Ovary (tissue), 7 donors: ENCODE measurements at regions not wholly inside any gene's neighbourhood (a gene's known extent, or its start where the extent isn't known, plus 50 kb on each side); places are given as distances from the start of the nearest gene placed in this dataset.

Experiments
- DNase-seq, 5 donors: peaks; one replicate each; pipeline ENCODE4 v3.0.0-alpha.2; 2019 to 2020
- H3K27ac ChIP-seq, 2 donors: fragments of 200-600 bp; one replicate each; pipeline versions ENCODE4 v1.5.1 to v1.8.0; 2019 to 2022
- H3K27me3 ChIP-seq: fragments of 200-600 bp; one replicate; pipeline ENCODE4 v1.8.0; 2022
- H3K36me3 ChIP-seq: fragments of 200-600 bp; sonication (generic); one replicate; pipeline ENCODE4 v1.5.1; 2019
- H3K4me1 ChIP-seq: one replicate; pipeline ENCODE4 v1.8.1; 2013; ENCODE audit warnings: mild to moderate bottlenecking, moderate library complexity; ENCODE audit not compliant: insufficient read depth
- H3K4me3 ChIP-seq: fragments of 200-600 bp; sonication (generic); one replicate; pipeline ENCODE4 v1.5.1; 2017
- H3K9me3 ChIP-seq, 2 donors: fragments of 200-600 bp in 1 of 2; sonication (generic) in 1 of 2; one replicate each; pipeline versions ENCODE4 v1.5.1 to v1.8.1; 2013 to 2019; ENCODE audit warnings: mild to moderate bottlenecking in 1 of 2, moderate library complexity in 1 of 2
- EP300 ChIP-seq: sonication (generic); formaldehyde crosslinking; IDR thresholded peaks from one replicate; pipeline ENCODE4 v1.6.1; 2017; ENCODE audit warnings: antibody characterized with exemption
- POLR2A ChIP-seq: fragments of 450-650 bp; IDR thresholded peaks from one replicate; pipeline ENCODE4 v1.6.1; 2017; ENCODE audit warnings: antibody characterized with exemption, mild to moderate bottlenecking, moderate library complexity
- WGBS, 3 donors: extraction: QIAGEN DNeasy Blood & Tissue Kit in 1 of 3; methylation state at CpG; one replicate each; pipeline versions ENCODE4 v1.1.5 to v1.1.7; 2013 to 2017; 5-methylcytosine and 5-hydroxymethylcytosine counted together
- intact Hi-C, 4 donors: fragments of 100-400 bp; cut with DNase I; formaldehyde crosslinking; loops; one replicate each; pipeline versions ENCODE4 v1.11.0 to v1.15.1; 2022 to 2023
- TF ChIP-seq, protein P1 (sequence below), 3 donors: fragments of 450-650 bp in 2 of 3; fragments of 200-600 bp in 1 of 3; IDR thresholded peaks; one replicate each; pipeline versions ENCODE4 v1.5.1 to v1.8.0; 2016 to 2022; ENCODE audit warnings: antibody characterized with exemption in 3 of 3, mild to moderate bottlenecking in 1 of 3
- donor health status: DM: no; HTN: no; CAD: no; lungs with moderate emphysema.
- donor health status: DM: no; HTN: no; CAD: no.
- donor health status: Bipolar disorder and iron deficiency.
- donor health status: DM: no; HTN: no; CAD: no.
- donor health status: DM: yes; HTN: yes; CAD: no.

- H3K9me3 ChIP-seq, result no peaks in the 10 kb centered on the region
- 80 to 85% (median 83%) methylated on average over 7 of the region's 7 CpGs for WGBS, 3 donors
- no peaks in the 10 kb centered on the region for H3K4me1 ChIP-seq
- no peak overlapping the region for H3K27ac ChIP-seq
- intact Hi-C loops, result no loop called here
- no peaks in the 10 kb centered on the region for H3K36me3 ChIP-seq
- H3K4me3 ChIP-seq, result no peak overlapping the region
- DNase-seq, result no peak
- H3K27me3 ChIP-seq, result no peaks in the 10 kb centered on the region
- no peak for TF ChIP-seq EP300
- TF ChIP-seq POLR2A, result no peak
- TF ChIP-seq, protein P1, sequence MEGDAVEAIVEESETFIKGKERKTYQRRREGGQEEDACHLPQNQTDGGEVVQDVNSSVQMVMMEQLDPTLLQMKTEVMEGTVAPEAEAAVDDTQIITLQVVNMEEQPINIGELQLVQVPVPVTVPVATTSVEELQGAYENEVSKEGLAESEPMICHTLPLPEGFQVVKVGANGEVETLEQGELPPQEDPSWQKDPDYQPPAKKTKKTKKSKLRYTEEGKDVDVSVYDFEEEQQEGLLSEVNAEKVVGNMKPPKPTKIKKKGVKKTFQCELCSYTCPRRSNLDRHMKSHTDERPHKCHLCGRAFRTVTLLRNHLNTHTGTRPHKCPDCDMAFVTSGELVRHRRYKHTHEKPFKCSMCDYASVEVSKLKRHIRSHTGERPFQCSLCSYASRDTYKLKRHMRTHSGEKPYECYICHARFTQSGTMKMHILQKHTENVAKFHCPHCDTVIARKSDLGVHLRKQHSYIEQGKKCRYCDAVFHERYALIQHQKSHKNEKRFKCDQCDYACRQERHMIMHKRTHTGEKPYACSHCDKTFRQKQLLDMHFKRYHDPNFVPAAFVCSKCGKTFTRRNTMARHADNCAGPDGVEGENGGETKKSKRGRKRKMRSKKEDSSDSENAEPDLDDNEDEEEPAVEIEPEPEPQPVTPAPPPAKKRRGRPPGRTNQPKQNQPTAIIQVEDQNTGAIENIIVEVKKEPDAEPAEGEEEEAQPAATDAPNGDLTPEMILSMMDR (IDR thresholded peaks at IDR 0.05), result no peak
Measured at GRCh38 chr18:78586586-78586985, 393.0 kb upstream of the SALL3 start.

- 60 to 82% (median 69%) methylated on average over 11 of the region's 11 CpGs for WGBS, 3 donors
- no peaks in the 10 kb centered on the region for H3K27me3 ChIP-seq
- no peaks in the 10 kb centered on the region for H3K9me3 ChIP-seq
- no peak for DNase-seq
- H3K4me3 ChIP-seq, result no peak overlapping the region
- H3K4me1 ChIP-seq, result no peaks in the 10 kb centered on the region
- no peaks in the 10 kb centered on the region for H3K36me3 ChIP-seq
- no peak overlapping the region for H3K27ac ChIP-seq
- intact Hi-C loops, result no loop called here
- TF ChIP-seq, protein P1 (IDR thresholded peaks at IDR 0.05), result no peak
- no peak for TF ChIP-seq EP300
Measured at GRCh38 chr18:78587096-78587495, 392.5 kb upstream of the SALL3 start.

DNA sequence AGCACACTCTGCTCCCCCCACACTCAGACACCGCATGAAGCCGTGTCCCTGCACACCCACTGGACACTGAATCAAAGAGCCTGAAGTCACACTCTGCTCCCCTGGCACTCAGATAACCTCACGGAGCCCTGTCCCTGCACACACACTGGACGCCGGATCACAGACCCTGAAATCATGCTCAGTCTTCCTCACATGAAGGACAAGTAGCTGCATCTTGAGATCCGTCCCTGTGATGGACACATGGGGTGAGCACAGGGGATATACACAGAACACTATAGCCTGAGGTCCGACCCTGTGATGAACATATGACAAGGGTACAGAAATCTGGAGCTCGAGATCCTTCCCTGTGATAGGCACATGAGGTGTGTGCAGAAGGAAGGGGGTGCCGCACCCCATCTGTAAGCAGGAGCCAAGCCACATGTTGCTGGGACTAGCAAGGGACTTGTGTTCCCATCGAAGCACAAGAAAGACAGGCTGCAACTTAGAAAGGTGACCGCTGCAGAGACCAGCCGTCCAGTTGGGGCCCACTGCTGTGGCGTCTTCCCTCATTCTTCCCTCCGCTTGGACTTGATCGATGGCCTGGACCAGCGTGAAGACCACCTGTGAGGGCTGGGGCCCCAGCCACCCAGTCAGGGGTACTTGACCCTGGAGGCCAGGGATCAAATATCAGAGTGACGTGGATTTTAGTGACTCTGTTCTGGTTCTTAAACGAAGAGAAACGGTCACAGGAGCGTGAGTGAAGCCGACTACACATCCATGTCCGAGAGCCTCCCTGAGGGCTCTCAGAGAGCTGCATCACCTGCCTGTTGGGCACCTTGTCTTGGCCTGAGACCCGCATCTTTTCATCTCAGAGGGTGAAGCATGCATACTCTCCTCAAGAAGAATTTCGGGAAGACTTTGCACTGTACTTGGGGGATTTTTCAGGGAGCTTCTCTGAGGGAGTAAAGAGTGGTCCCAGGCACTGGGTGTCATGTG, 391.7 kb upstream of the SALL3 start:
- Histone ChIP-seq H3K4me3 (no peak overlapping the region), H3K9me3 (no peaks in the 10 kb centered on the region), H3K4me1 (no peaks in the 10 kb centered on the region), H3K27ac (no peak overlapping the region), H3K27me3 (no peaks in the 10 kb centered on the region), H3K36me3 (no peaks in the 10 kb centered on the region)
- no peak for TF ChIP-seq POLR2A
- TF ChIP-seq, protein P1 (IDR thresholded peaks at IDR 0.05), result no peak
- no peak for TF ChIP-seq EP300
- intact Hi-C loops, result no loop called here
- DNase-seq, result no peak
- WGBS, 3 donors, result 84 to 85% (median 85%) methylated on average over 24 of the region's 24 CpGs

- Histone ChIP-seq H3K4me1 (no peaks in the 10 kb centered on the region), H3K27ac (no peak overlapping the region), H3K9me3 (no peaks in the 10 kb centered on the region), H3K36me3 (no peaks in the 10 kb centered on the region), H3K27me3 (no peaks in the 10 kb centered on the region), H3K4me3 (no peak overlapping the region)
- intact Hi-C loops, result no loop called here
- no peak for DNase-seq
- 76 to 86% (median 81%) methylated on average over 9 of the region's 9 CpGs for WGBS, 3 donors
- TF ChIP-seq, protein P1 (IDR thresholded peaks at IDR 0.05), result no peak
- TF ChIP-seq EP300, result no peak
- no peak for TF ChIP-seq POLR2A
Measured at GRCh38 chr18:78589916-78590437, 389.6 kb upstream of the SALL3 start.
